ENCODE measurements at regions not wholly inside any gene's neighbourhood (a gene's known extent, or its start where the extent isn't known, plus 50 kb on each side); places are given as distances from the start of the nearest gene placed in this dataset.

DNA sequence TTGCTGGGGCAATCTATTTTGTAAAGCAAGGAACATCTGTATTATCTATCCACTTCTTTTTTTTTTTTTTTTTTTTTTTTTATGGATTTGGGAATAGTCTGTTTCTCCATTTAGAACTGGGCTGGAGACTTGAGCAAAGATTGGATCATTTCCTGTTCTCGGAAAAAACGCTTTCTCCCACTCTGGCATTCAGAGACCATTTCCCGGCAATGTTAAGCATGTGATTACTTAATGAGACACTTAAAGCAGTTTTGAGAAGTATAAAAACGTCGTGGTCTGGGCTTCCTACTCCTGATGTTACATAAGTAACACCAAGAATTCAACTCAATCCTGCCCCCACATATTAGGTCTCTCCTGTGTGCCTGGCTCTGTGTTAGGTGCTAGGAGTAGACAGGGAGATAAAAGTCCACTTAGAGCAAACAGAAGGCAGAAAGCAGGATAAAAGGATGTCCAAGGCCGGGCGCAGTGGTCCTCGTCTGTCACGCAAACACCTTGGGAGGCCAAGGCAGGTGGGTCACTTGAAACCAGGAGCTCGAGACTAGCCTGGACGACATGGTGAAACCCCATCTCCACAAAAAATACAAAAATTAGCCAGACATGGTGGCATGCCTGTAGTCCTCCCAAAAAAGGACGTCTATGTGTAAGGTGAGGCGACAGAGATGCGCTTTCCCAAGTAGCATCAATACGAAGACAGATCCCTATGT lies 152.1 kb upstream of the GSC start:
- Mint-ChIP-seq H3K9me3 (no peaks in the 10 kb centered on the region), H3K27me3 (no peaks in the 10 kb centered on the region), H3K4me3 (no peak overlapping the region), H3K27ac (no peak overlapping the region), H3K36me3 (ENCODE audit: low read depth) (no peaks in the 10 kb centered on the region), H3K4me1 (no peaks in the 10 kb centered on the region)
- ChIA-PET CTCF (interaction anchor here (0.6 kb wide), 1 partner anchor 1371 kb away, joined by 3 read pairs; no protein-coding TSS in a partner anchor), POLR2A (no interaction called here)
- no peak for DNase-seq

GRCh38 chr14:94921456-94921855 lies 151.5 kb upstream of the GSC start:
- CTCF ChIA-PET, result no interaction called here
- no peak overlapping the region for H3K27ac Mint-ChIP-seq
- no peak overlapping the region for H3K4me3 Mint-ChIP-seq
- H3K36me3 Mint-ChIP-seq (ENCODE audit: low read depth), result no peaks in the 10 kb centered on the region
- DNase-seq, result no peak
- H3K9me3 Mint-ChIP-seq, result no peaks in the 10 kb centered on the region
- no peaks in the 10 kb centered on the region for H3K4me1 Mint-ChIP-seq
- H3K27me3 Mint-ChIP-seq, result no peaks in the 10 kb centered on the region
- POLR2A ChIA-PET, result no interaction called here

GRCh38 chr14:94919896-94920295 lies 150.0 kb upstream of the GSC start:
- Mint-ChIP-seq H3K4me3 (no peak overlapping the region), H3K27me3 (no peaks in the 10 kb centered on the region), H3K27ac (no peak overlapping the region), H3K36me3 (ENCODE audit: low read depth) (no peaks in the 10 kb centered on the region), H3K4me1 (no peaks in the 10 kb centered on the region), H3K9me3 (no peaks in the 10 kb centered on the region)
- POLR2A ChIA-PET, result no interaction called here
- DNase-seq, result no peak
- CTCF ChIA-PET, result no interaction called here

DNA sequence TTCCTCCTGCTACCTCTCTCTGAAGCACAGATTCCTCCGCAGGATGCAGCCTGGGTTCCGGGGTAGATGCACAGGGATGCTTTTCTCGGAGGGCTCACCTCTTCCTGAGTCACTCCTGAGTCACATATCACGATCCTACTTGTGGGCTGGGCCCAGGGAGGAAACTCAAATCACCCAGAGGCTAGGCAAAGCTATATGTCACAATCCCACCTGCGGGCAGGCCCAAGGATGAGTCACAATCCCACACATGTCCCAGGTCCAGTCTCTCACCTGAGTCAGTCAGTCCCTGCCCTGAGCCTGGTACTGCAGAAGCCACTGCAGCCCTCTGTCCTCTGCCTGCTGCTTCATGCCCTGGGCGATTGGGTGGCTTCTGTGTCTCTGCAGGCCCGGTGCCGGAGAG lies 149.0 kb upstream of the GSC start:
- Mint-ChIP-seq H3K27me3 (no peaks in the 10 kb centered on the region), H3K4me1 (no peaks in the 10 kb centered on the region), H3K27ac (no peak overlapping the region), H3K36me3 (ENCODE audit: low read depth) (no peaks in the 10 kb centered on the region), H3K9me3 (no peaks in the 10 kb centered on the region), H3K4me3 (no peak overlapping the region)
- no peak for DNase-seq
- ChIA-PET CTCF (no interaction called here), POLR2A (no interaction called here)

- Mint-ChIP-seq H3K27me3 (no peaks in the 10 kb centered on the region), H3K9me3 (no peaks in the 10 kb centered on the region), H3K36me3 (ENCODE audit: low read depth) (no peaks in the 10 kb centered on the region), H3K4me3 (no peak overlapping the region), H3K4me1 (no peaks in the 10 kb centered on the region), H3K27ac (no peak overlapping the region)
- POLR2A ChIA-PET, result no interaction called here
- no peak for DNase-seq
- CTCF ChIA-PET, result no interaction called here
Measured at GRCh38 chr14:94917041-94917600, 147.2 kb upstream of the GSC start.

GRCh38 chr14:94914191-94914590 lies 144.3 kb upstream of the GSC start:
- no peaks in the 10 kb centered on the region for H3K36me3 Mint-ChIP-seq (ENCODE audit: low read depth)
- H3K27me3 Mint-ChIP-seq, result peaks cover 4% of the 10 kb centered on the region
- ChIA-PET CTCF (no interaction called here), POLR2A (no interaction called here)
- H3K4me3 Mint-ChIP-seq, result no peak overlapping the region
- no peak for DNase-seq
- H3K9me3 Mint-ChIP-seq, result no peaks in the 10 kb centered on the region
- no peak overlapping the region for H3K27ac Mint-ChIP-seq
- no peaks in the 10 kb centered on the region for H3K4me1 Mint-ChIP-seq

DNA sequence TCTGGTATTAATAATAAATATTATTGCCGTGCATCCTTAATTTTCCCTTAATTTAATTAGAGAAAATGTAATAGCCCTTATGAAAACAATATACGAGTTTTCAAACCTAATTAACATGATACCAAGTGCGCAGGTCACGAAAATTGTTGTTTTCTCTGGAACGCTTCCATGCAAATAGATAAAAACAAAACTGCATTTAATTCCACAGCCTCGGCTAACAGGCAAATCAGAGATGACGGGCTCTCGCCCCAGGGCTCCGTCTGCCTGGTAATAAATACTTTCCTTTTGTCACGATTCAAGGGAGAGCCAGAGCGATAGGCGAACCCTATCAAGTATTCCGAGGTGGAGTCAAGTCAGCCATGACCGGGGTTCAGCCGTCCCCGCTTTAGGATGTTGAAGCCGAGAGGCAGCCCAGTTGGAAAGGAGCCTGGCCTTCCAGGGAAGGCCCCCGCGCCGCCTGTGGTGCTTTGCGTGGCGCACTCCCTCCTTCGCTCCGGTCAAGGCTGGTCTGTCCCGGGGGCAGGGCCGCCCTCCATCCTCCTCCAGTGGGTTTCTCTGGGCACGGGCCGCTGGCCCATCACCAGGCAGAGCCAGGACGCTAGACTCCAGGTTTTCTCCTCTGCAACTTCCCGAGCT lies 137.8 kb upstream of the GSC start:
- Mint-ChIP-seq H3K9me3 (no peaks in the 10 kb centered on the region), H3K4me3 (no peak overlapping the region), H3K27ac (no peak overlapping the region), H3K27me3 (peaks cover 6% of the 10 kb centered on the region), H3K4me1 (no peaks in the 10 kb centered on the region), H3K36me3 (ENCODE audit: low read depth) (no peaks in the 10 kb centered on the region)
- ChIA-PET POLR2A (no interaction called here), CTCF (no interaction called here)
- DNase-seq, result no peak

DNA sequence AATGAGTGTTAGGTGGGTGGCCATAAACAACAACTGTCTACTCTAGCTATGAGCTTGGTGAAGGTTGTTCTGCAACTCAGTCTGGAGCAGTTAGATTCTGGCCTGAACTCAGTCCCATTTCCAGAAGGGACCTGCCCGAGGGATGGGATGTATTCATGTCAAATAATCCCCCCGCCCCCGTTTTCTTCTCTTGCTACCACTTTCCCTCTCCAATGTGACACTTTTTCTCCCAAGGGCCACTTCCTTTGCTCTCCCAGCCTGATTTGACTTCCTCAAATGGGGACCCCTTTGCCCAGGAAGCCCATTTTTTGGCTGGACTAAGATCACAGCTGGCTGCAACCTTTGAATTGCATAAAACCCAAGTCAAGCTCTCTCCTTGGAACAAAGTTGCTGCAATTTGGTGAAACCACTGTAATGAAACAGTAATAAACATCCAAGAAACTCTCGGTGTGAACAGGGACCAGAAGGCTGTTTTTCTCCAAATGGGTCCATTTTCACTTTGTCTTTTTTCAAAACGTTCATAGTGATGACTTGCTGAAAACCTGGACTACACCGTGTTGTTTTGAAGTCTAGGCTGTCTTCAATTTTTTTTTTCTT lies 137.2 kb upstream of the GSC start:
- ChIA-PET POLR2A (no interaction called here), CTCF (no interaction called here)
- Mint-ChIP-seq H3K36me3 (ENCODE audit: low read depth) (no peaks in the 10 kb centered on the region), H3K27me3 (peaks cover 6% of the 10 kb centered on the region), H3K4me1 (no peaks in the 10 kb centered on the region), H3K4me3 (no peak overlapping the region), H3K9me3 (no peaks in the 10 kb centered on the region), H3K27ac (no peak overlapping the region)
- DNase-seq, result no peak

GRCh38 chr14:94906577-94906976 lies 136.7 kb upstream of the GSC start:
- H3K36me3 Mint-ChIP-seq (ENCODE audit: low read depth), result no peaks in the 10 kb centered on the region
- no peak overlapping the region for H3K27ac Mint-ChIP-seq
- H3K4me1 Mint-ChIP-seq, result no peaks in the 10 kb centered on the region
- POLR2A ChIA-PET, result no interaction called here
- peaks cover 5% of the 10 kb centered on the region for H3K27me3 Mint-ChIP-seq
- DNase-seq, result no peak
- no peak overlapping the region for H3K4me3 Mint-ChIP-seq
- no peaks in the 10 kb centered on the region for H3K9me3 Mint-ChIP-seq
- CTCF ChIA-PET, result no interaction called here

DNA sequence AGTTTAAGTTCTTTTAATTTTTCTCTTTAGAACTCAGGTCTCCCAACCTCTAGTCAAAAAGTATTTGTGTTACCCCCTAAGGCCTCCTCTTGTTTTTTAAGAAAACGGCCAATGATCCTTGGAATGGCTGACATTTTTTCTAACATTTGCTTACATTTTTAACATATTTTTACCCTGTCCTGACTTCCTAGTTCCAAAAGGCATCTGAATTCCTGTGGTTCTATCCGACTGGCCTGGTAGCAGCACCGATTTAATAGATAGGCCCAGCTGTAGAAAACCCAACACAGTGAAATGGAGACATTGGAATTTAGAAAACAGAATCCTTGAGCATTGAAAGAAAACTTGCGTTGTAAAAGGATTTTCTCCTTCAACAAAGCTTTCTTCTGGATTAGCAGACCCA lies 134.7 kb upstream of the GSC start:
- H3K27me3 Mint-ChIP-seq, result peaks cover 2% of the 10 kb centered on the region
- ChIA-PET POLR2A (no interaction called here), CTCF (no interaction called here)
- no peak for DNase-seq
- no peaks in the 10 kb centered on the region for H3K36me3 Mint-ChIP-seq (ENCODE audit: low read depth)
- no peaks in the 10 kb centered on the region for H3K9me3 Mint-ChIP-seq
- H3K4me1 Mint-ChIP-seq, result no peaks in the 10 kb centered on the region
- no peak overlapping the region for H3K4me3 Mint-ChIP-seq
- H3K27ac Mint-ChIP-seq, result no peak overlapping the region

GRCh38 chr14:94903883-94904282 lies 134.0 kb upstream of the GSC start:
- no peaks in the 10 kb centered on the region for H3K9me3 Mint-ChIP-seq
- peaks cover 2% of the 10 kb centered on the region for H3K27me3 Mint-ChIP-seq
- ChIA-PET POLR2A (no interaction called here), CTCF (interaction anchor here (0.9 kb wide), 1 partner anchor 70 kb away, joined by 4 read pairs; no protein-coding TSS in a partner anchor)
- no peaks in the 10 kb centered on the region for H3K36me3 Mint-ChIP-seq (ENCODE audit: low read depth)
- H3K4me3 Mint-ChIP-seq, result no peak overlapping the region
- no peak for DNase-seq
- H3K4me1 Mint-ChIP-seq, result no peaks in the 10 kb centered on the region
- H3K27ac Mint-ChIP-seq, result no peak overlapping the region

GRCh38 chr14:94903338-94903737 lies 133.4 kb upstream of the GSC start:
- Mint-ChIP-seq H3K27me3 (peaks cover 2% of the 10 kb centered on the region), H3K36me3 (ENCODE audit: low read depth) (no peaks in the 10 kb centered on the region), H3K4me1 (no peaks in the 10 kb centered on the region), H3K27ac (no peak overlapping the region), H3K9me3 (no peaks in the 10 kb centered on the region), H3K4me3 (no peak overlapping the region)
- POLR2A ChIA-PET, result no interaction called here
- no peak for DNase-seq
- CTCF ChIA-PET, result interaction anchor here (0.9 kb wide), 1 partner anchor 69 kb away, joined by 4 read pairs; no protein-coding TSS in a partner anchor

GRCh38 chr14:94897561-94897960 lies 127.6 kb upstream of the GSC start:
- no peaks in the 10 kb centered on the region for H3K4me1 Mint-ChIP-seq
- DNase-seq, result no peak
- no peaks in the 10 kb centered on the region for H3K27me3 Mint-ChIP-seq
- ChIA-PET CTCF (no interaction called here), POLR2A (no interaction called here)
- no peak overlapping the region for H3K4me3 Mint-ChIP-seq
- no peak overlapping the region for H3K27ac Mint-ChIP-seq
- H3K36me3 Mint-ChIP-seq (ENCODE audit: low read depth), result no peaks in the 10 kb centered on the region
- H3K9me3 Mint-ChIP-seq, result no peaks in the 10 kb centered on the region
